ENCODE measurements at regions not wholly inside any gene's neighbourhood (a gene's known extent, or its start where the extent isn't known, plus 50 kb on each side); places are given as distances from the start of the nearest gene placed in this dataset.

GRCh38 chr10:2476218-2476811, 591.0 kb upstream of the PFKP start:
- no peak for TF ChIP-seq YY1 (IDR thresholded peaks at IDR 0.05; ENCODE audit: insufficient read depth, insufficient read length)
- no peak for TF ChIP-seq SUZ12 (IDR thresholded peaks at IDR 0.05; ENCODE audit: extremely low read depth, insufficient read depth, insufficient read length)

Measured in NT2/D1 (cell line).